DOHH2 (cell line): ENCODE measurements at regions not wholly inside any gene's neighbourhood (a gene's known extent, or its start where the extent isn't known, plus 50 kb on each side); places are given as distances from the start of the nearest gene placed in this dataset.

Source experiments
- H3F3A ChIP-seq: fragments of 200-600 bp; sonication (generic), shearing (Covaris generic); 2 replicates; pipeline ENCODE4 v1.6.0; 2016; ENCODE audit warnings: antibody characterized with exemption, mild to moderate bottlenecking; ENCODE audit not compliant: control insufficient read depth, insufficient read depth
- H3K27ac ChIP-seq: fragments of 200-600 bp; sonication (generic); 2 replicates; pipeline ENCODE4 v1.5.1; 2014; ENCODE audit warnings: low read depth, mild to moderate bottlenecking, low read length, moderate library complexity
- H3K27me3 ChIP-seq: fragments of 200-600 bp; sonication (generic); 2 replicates; pipeline ENCODE4 v1.6.1; 2014; ENCODE audit warnings: mild to moderate bottlenecking, low read length, mixed read lengths; ENCODE audit not compliant: control insufficient read depth
- H3K36me3 ChIP-seq: fragments of 200-600 bp; sonication (generic); 2 replicates; pipeline ENCODE4 v1.6.1; 2014; ENCODE audit warnings: mild to moderate bottlenecking, low read length, moderate library complexity, mixed read lengths; ENCODE audit not compliant: control insufficient read depth
- H3K4me1 ChIP-seq: fragments of 200-600 bp; sonication (generic); 2 replicates; pipeline ENCODE4 v1.6.1; 2014; ENCODE audit warnings: mild to moderate bottlenecking, low read length, mixed read lengths; ENCODE audit not compliant: control insufficient read depth
- H3K4me2 ChIP-seq: fragments of 200-600 bp; sonication (generic); 2 replicates; pipeline ENCODE4 v1.6.0; 2014; ENCODE audit warnings: mild to moderate bottlenecking, low read length, moderate library complexity
- H3K4me3 ChIP-seq: fragments of 200-600 bp; sonication (generic); 2 replicates; pipeline ENCODE4 v1.5.1; 2014; ENCODE audit warnings: mild to moderate bottlenecking, low read length, mixed read lengths
- H3K79me2 ChIP-seq: fragments of 200-600 bp; sonication (generic); 2 replicates; pipeline ENCODE4 v1.6.1; 2014; ENCODE audit warnings: mild to moderate bottlenecking, low read length, mixed read lengths; ENCODE audit not compliant: control insufficient read depth
- H3K9me2 ChIP-seq: fragments of 200-600 bp; sonication (generic); replicated peaks from 2 replicates; pipeline ENCODE4 v1.6.1; 2014; ENCODE audit warnings: mild to moderate bottlenecking, low read length, mixed read lengths; ENCODE audit not compliant: control insufficient read depth
- H3K9me3 ChIP-seq: fragments of 200-600 bp; sonication (generic); 2 replicates; pipeline ENCODE4 v1.6.1; 2014; ENCODE audit warnings: antibody characterized with exemption, low read length, mixed read lengths; ENCODE audit not compliant: control insufficient read depth, insufficient read depth
- H4K20me1 ChIP-seq: fragments of 200-600 bp; sonication (generic); 2 replicates; pipeline ENCODE4 v1.6.0; 2014; ENCODE audit warnings: low read depth, mild to moderate bottlenecking, antibody characterized with exemption, low read length, moderate library complexity; ENCODE audit not compliant: control insufficient read depth, insufficient read depth
- EZH2phosphoT487 ChIP-seq: fragments of 200-600 bp; sonication (generic); IDR thresholded peaks from 2 replicates; pipeline ENCODE4 v1.6.1; 2017; ENCODE audit warnings: borderline replicate concordance, mild to moderate bottlenecking, antibody characterized with exemption, low read length, moderate library complexity, mixed read lengths
- TF ChIP-seq, protein P1 (sequence below): fragments of 200-600 bp; sonication (generic); IDR thresholded peaks from one replicate; pipeline ENCODE4 v1.5.1; 2014; ENCODE audit warnings: antibody characterized with exemption, mild to moderate bottlenecking, low read depth, low read length; ENCODE audit not compliant: poor library complexity, severe bottlenecking

DNA sequence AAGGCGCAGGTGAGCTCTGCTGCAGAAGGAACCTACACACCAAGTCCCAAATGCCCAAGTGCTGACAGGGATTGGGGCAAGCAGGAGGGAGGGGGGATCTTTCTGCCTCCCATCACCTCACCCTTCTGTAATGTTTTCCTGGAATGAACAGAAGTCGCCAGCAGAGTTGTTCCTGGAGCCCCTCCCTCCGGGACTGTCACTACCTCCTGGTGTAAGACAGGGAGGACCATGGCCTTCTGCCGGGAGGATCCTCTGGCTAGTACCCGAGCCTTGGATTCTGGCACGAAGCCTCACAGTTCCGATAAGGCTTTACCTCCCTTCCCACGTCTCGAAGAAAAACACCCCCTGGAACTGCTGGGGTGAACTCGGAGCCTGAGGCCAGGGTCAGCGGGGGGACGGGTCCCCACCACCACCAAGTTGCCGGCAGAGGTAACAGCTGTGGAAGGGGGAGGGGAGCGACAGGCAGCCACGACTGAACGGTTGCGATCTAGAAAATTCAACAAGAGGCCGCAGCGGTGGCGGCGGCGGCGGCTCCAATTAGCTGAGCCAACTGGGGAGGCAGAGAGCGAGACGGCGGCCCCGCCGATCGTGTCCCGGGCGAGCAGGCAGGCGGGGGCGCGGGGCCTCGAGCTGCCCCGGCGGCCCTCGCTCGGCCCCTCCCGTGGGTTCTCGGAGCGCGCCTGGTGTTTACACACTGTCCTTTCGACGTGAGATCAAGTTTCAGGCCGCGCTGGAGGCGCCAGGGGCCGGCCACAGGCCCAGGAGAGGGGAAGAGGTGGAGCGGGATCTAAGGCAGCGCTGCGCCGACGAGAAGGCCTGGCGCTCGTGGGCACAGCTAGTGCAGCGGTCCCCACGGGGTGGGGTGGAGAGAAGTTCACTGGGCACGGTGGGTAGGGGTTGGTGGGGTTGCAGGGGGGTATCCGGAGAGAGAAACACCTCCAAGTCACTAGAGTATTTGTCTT is 53.7 kb upstream of the BCOR start:
- no peak overlapping the region for H3K27ac ChIP-seq
- peaks cover 16% of the 10 kb centered on the region for H3K27me3 ChIP-seq
- H3K9me3 ChIP-seq = no peaks in the 10 kb centered on the region
- 0 out of 2 replicates have a peak, but pooled peaks cover 3% of the 10 kb centered on the region for H3F3A ChIP-seq
- H3K4me3 ChIP-seq = no peak overlapping the region
- H3K4me1 ChIP-seq = peaks cover 65% of the 10 kb centered on the region
- H3K36me3 ChIP-seq = no peaks in the 10 kb centered on the region
- H3K9me2 ChIP-seq = no peaks in the 10 kb centered on the region
- no peak overlapping the region for H3K4me2 ChIP-seq
- no peak for TF ChIP-seq EZH2phosphoT487
- TF ChIP-seq, protein P1, sequence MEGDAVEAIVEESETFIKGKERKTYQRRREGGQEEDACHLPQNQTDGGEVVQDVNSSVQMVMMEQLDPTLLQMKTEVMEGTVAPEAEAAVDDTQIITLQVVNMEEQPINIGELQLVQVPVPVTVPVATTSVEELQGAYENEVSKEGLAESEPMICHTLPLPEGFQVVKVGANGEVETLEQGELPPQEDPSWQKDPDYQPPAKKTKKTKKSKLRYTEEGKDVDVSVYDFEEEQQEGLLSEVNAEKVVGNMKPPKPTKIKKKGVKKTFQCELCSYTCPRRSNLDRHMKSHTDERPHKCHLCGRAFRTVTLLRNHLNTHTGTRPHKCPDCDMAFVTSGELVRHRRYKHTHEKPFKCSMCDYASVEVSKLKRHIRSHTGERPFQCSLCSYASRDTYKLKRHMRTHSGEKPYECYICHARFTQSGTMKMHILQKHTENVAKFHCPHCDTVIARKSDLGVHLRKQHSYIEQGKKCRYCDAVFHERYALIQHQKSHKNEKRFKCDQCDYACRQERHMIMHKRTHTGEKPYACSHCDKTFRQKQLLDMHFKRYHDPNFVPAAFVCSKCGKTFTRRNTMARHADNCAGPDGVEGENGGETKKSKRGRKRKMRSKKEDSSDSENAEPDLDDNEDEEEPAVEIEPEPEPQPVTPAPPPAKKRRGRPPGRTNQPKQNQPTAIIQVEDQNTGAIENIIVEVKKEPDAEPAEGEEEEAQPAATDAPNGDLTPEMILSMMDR = no peak
- no peaks in the 10 kb centered on the region for H3K79me2 ChIP-seq
- no peaks in the 10 kb centered on the region for H4K20me1 ChIP-seq

DNA sequence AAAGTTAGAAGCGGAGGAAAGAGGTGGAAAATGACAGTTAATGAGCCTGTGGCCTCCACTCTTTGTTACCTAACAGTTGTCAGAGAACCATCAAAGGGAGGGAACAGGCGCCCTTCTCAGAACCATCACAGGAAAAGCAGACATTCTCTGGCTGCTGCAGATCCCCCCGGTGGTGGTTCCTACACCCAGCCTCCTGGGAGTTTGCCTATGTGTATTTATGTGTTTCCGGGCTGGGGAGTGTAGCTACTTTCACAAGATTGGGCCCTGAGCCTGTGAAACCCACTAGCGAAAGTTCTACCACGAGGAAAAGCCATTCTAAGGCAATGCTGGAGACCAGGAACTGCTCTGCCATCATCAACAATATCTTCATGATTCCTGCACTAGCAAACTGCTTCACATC is 52.7 kb upstream of the BCOR start:
- 0 out of 2 replicates have a peak, but pooled peaks cover 3% of the 10 kb centered on the region for H3F3A ChIP-seq
- H3K4me3 ChIP-seq = no peak overlapping the region
- peaks cover 69% of the 10 kb centered on the region for H3K4me1 ChIP-seq
- no peak for TF ChIP-seq EZH2phosphoT487
- TF ChIP-seq, protein P1 = no peak
- H3K79me2 ChIP-seq = no peaks in the 10 kb centered on the region
- H3K27ac ChIP-seq = no peak overlapping the region
- H4K20me1 ChIP-seq = no peaks in the 10 kb centered on the region
- peak overlapping the region; percentile 8; the same call in 1 of the 2 replicates for H3K4me2 ChIP-seq
- H3K9me2 ChIP-seq = no peaks in the 10 kb centered on the region
- H3K36me3 ChIP-seq = no peaks in the 10 kb centered on the region
- no peaks in the 10 kb centered on the region for H3K9me3 ChIP-seq
- H3K27me3 ChIP-seq = peaks cover 12% of the 10 kb centered on the region

DNA sequence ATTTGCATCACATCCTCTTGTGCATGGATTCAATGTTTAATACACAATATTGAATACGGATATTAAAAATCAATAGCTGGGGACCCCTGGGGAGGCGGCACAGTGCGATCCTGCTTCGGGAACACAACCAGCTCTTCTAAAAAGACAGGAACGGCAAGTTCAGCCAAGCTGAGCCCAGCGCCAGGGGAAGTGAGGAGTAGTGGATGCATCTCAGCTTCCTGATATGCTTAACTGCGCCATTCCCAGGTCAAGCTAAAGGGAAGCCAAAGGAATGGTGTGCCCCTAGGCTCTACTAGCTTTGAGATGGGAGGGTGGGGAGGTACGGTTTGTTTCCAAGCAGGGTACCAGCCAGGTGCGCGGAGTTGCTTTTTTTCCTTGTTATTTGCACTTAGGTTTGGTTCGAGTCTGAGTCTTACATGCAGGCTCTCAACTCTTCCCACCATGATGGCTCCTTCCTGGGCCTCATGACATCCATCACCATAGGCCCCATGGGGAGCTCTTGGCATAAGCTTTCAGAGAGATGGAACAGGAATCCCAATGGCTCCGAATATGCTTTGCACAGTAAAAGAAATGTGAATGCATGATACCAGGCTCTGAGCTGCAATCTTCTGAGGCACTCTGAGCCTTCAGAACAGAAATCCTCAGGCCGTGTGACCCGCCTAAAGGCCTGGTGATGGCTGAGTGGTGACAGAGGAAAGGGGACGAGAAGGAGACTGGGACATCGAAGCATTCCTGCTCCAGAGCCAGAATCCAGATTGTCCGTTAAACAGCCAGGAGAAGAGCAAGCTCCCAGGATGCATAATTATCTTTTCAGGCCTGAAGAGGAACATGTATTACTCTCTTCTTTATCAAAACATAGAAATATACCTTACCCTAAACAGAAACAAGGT is 51.8 kb upstream of the BCOR start:
- TF ChIP-seq EZH2phosphoT487 = no peak
- TF ChIP-seq, protein P1 = no peak
- H3K9me2 ChIP-seq = no peaks in the 10 kb centered on the region
- peaks cover 61% of the 10 kb centered on the region for H3K4me1 ChIP-seq
- no peaks in the 10 kb centered on the region for H4K20me1 ChIP-seq
- 0 out of 2 replicates have a peak, but pooled peaks cover 3% of the 10 kb centered on the region for H3F3A ChIP-seq
- no peak overlapping the region for H3K27ac ChIP-seq
- 0 out of 2 replicates have a peak overlapping the region, but pooled peaks have one; percentile 15 for H3K4me3 ChIP-seq
- peaks cover 4% of the 10 kb centered on the region for H3K27me3 ChIP-seq
- H3K9me3 ChIP-seq = no peaks in the 10 kb centered on the region
- H3K36me3 ChIP-seq = no peaks in the 10 kb centered on the region
- H3K4me2 ChIP-seq = peak overlapping the region; percentile 55
- no peaks in the 10 kb centered on the region for H3K79me2 ChIP-seq
